Mesenchymal stem cell (in vitro differentiated cells and primary cell): ENCODE measurements at regions not wholly inside any gene's neighbourhood (a gene's known extent, or its start where the extent isn't known, plus 50 kb on each side); places are given as distances from the start of the nearest gene placed in this dataset.

Experiments
- DNase-seq: peaks from one replicate; pipeline ENCODE4 v3.0.0-alpha.2; 2013
- H2AFZ ChIP-seq: one replicate; pipeline ENCODE4 v1.6.1; 2013; ENCODE audit warnings: low read depth, mild to moderate bottlenecking, control low read depth, inconsistent platforms, low read length, moderate library complexity
- H2AK5ac ChIP-seq: 2 replicates; pipeline ENCODE4 v1.6.1; 2013; ENCODE audit warnings: low read length, moderate library complexity, mild to moderate bottlenecking, inconsistent platforms; ENCODE audit not compliant: severe bottlenecking
- H2BK120ac ChIP-seq: one replicate; pipeline ENCODE4 v1.6.1; 2013; ENCODE audit warnings: low read depth, mild to moderate bottlenecking, inconsistent platforms, low read length, moderate library complexity
- H2BK12ac ChIP-seq, 2 experiments: one replicate each; pipeline ENCODE4 v1.6.1; 2013; ENCODE audit warnings: inconsistent platforms in 2 of 2, low read length in 2 of 2, mild to moderate bottlenecking in 2 of 2, moderate library complexity in 2 of 2, control low read depth in 1 of 2
- H2BK15ac ChIP-seq: one replicate; pipeline ENCODE4 v1.6.1; 2013; ENCODE audit warnings: mild to moderate bottlenecking, low read depth, inconsistent platforms; ENCODE audit not compliant: poor library complexity, severe bottlenecking
- H2BK5ac ChIP-seq: 2 replicates; pipeline ENCODE4 v1.6.1; 2013; ENCODE audit warnings: low read depth, mild to moderate bottlenecking, low read length, control low read depth, inconsistent platforms; ENCODE audit not compliant: poor library complexity, severe bottlenecking
- H3K14ac ChIP-seq, 2 experiments: one replicate each; pipeline ENCODE4 v1.6.1; 2013; ENCODE audit warnings: inconsistent platforms in 2 of 2, low read length in 2 of 2, control low read depth in 1 of 2, mild to moderate bottlenecking in 1 of 2, moderate library complexity in 1 of 2
- H3K18ac ChIP-seq, 2 experiments: one replicate each; pipeline ENCODE4 v1.6.1; 2013; ENCODE audit warnings: inconsistent platforms in 2 of 2, low read length in 2 of 2, control low read depth in 1 of 2, low read depth in 1 of 2, mild to moderate bottlenecking in 1 of 2
- H3K23ac ChIP-seq, 2 experiments: one replicate each; pipeline ENCODE4 v1.6.1; 2013; ENCODE audit warnings: inconsistent platforms in 2 of 2, low read length in 2 of 2, mild to moderate bottlenecking in 2 of 2, moderate library complexity in 2 of 2, control low read depth in 1 of 2
- H3K27ac ChIP-seq: 2 replicates; pipeline ENCODE4 v1.5.1; 2013; ENCODE audit warnings: mild to moderate bottlenecking, moderate library complexity, low read length, control low read depth, inconsistent platforms; ENCODE audit not compliant: poor library complexity, severe bottlenecking
- H3K27me3 ChIP-seq, 2 experiments: 2 replicates each; pipeline versions ENCODE4 v1.6.1 to v1.7.0; 2013; ENCODE audit warnings: low read length in 2 of 2, mild to moderate bottlenecking in 2 of 2, moderate library complexity in 2 of 2, control low read depth in 1 of 2, inconsistent platforms in 1 of 2; ENCODE audit not compliant: control insufficient read depth in 1 of 2, insufficient read depth in 1 of 2
- H3K36me3 ChIP-seq, 2 experiments: 2 replicates each; pipeline versions ENCODE4 v1.6.1 to v1.7.0; 2013; ENCODE audit warnings: low read length in 2 of 2, control low read depth in 1 of 2, inconsistent platforms in 1 of 2, low read depth in 1 of 2, mild to moderate bottlenecking in 1 of 2; ENCODE audit not compliant: insufficient read depth in 2 of 2, control insufficient read depth in 1 of 2
- H3K4ac ChIP-seq, 2 experiments: one replicate each; pipeline ENCODE4 v1.6.1; 2013; ENCODE audit warnings: inconsistent platforms in 2 of 2, low read length in 2 of 2, mild to moderate bottlenecking in 2 of 2, moderate library complexity in 2 of 2, control low read depth in 1 of 2, low read depth in 1 of 2
- H3K4me1 ChIP-seq: 2 replicates; pipeline ENCODE4 v1.6.1; 2013; ENCODE audit warnings: low read depth, low read length, control low read depth; ENCODE audit not compliant: control insufficient read depth, insufficient read depth
- H3K4me2 ChIP-seq: 2 replicates; pipeline ENCODE4 v1.6.1; 2013; ENCODE audit warnings: low read length, mild to moderate bottlenecking, inconsistent platforms; ENCODE audit not compliant: poor library complexity, severe bottlenecking
- H3K4me3 ChIP-seq, 2 experiments: 2 replicates each; pipeline versions ENCODE4 v1.5.1 to v1.7.0; 2013; ENCODE audit warnings: low read length in 2 of 2, mild to moderate bottlenecking in 2 of 2, control low read depth in 1 of 2, low read depth in 1 of 2; ENCODE audit not compliant: insufficient read depth in 1 of 2
- H3K79me1 ChIP-seq: replicated peaks from 2 replicates; pipeline ENCODE4 v1.6.1; 2013; ENCODE audit warnings: mild to moderate bottlenecking, control low read depth, low read length, inconsistent platforms; ENCODE audit not compliant: poor library complexity, severe bottlenecking
- H3K9ac ChIP-seq: 2 replicates; pipeline ENCODE4 v1.7.0; 2013; ENCODE audit warnings: mild to moderate bottlenecking, low read length, moderate library complexity
- H3K9me3 ChIP-seq: 2 replicates; pipeline ENCODE4 v1.7.0; 2013; ENCODE audit warnings: mild to moderate bottlenecking, low read length; ENCODE audit not compliant: control insufficient read depth
- H4K8ac ChIP-seq: one replicate; pipeline ENCODE4 v1.6.1; 2013; ENCODE audit warnings: inconsistent platforms, mild to moderate bottlenecking, low read length, moderate library complexity
- H4K91ac ChIP-seq: one replicate; pipeline ENCODE4 v1.6.1; 2013; ENCODE audit warnings: mild to moderate bottlenecking, low read length, inconsistent platforms
- WGBS: methylation state at CpG from one replicate; pipeline ENCODE4 v1.1.7; 2013; ENCODE audit warnings: mixed read lengths; 5-methylcytosine and 5-hydroxymethylcytosine counted together

DNA sequence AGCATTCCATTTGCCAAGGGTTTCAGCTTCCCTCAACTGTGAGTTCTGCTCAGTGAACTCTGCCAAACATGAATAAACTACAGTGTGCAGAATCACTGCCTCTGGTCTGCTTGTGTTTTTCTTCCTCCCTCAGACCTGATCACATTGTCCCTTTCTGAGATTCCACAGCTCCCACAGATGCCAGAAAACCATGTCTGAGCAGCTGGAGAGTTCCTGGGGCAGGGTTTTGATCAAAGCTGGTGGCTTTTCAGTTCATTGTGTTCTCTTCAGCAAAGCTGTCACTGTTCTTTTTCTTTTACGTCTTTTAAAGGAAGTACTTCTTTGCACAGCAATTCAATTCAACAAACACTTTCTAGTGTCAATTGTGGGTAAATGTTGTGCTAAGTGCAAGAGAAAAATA is 555.8 kb downstream of the RBFOX1 start:
- no CpG with 5 or more reads among the region's 1 CpG for WGBS
- no peaks in the 10 kb centered on the region for H3K36me3 ChIP-seq
- no peak overlapping the region for H3K4ac ChIP-seq
- H2BK5ac ChIP-seq: no peak overlapping the region
- H2BK12ac ChIP-seq: no peak overlapping the region
- H3K9ac ChIP-seq: no peak overlapping the region
- H3K9me3 ChIP-seq: peaks cover 4% of the 10 kb centered on the region
- no peaks in the 10 kb centered on the region for H3K4me1 ChIP-seq
- no peak overlapping the region for H2BK15ac ChIP-seq
- H4K91ac ChIP-seq: no peak overlapping the region
- no peak overlapping the region for H3K18ac ChIP-seq
- H3K14ac ChIP-seq: no peak overlapping the region
- H3K27ac ChIP-seq: no peak overlapping the region
- H2AFZ ChIP-seq: no peak overlapping the region
- H3K4me2 ChIP-seq: no peak overlapping the region
- no peak for DNase-seq
- no peak overlapping the region for H3K4me3 ChIP-seq
- no peak overlapping the region for H2BK120ac ChIP-seq
- no peak overlapping the region for H4K8ac ChIP-seq
- no peaks in the 10 kb centered on the region for H3K27me3 ChIP-seq
- H3K79me1 ChIP-seq: no peaks in the 10 kb centered on the region
- H3K23ac ChIP-seq: no peak overlapping the region
- no peak overlapping the region for H2AK5ac ChIP-seq

DNA sequence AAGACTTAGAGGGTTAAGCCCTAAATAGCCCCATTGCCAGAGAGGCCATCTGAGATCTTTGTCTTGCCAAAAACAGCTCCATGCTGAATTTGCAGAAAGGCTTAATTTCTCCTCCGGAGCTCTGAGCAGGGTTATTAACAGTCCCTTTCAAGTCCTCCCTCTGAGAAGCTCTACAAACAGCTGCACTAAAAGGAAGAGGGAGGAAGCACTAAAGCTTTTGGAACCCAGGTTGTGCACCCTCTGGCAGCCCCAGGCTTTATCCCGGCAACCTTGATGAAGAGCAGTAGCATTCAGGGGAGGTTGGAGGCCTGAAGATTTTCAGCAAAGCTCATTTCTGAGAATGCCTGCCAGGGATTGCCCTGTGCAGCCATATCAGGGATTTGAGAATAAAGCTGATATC is 554.7 kb downstream of the RBFOX1 start:
- Histone ChIP-seq H3K79me1 (no peaks in the 10 kb centered on the region), H2BK12ac (no peak overlapping the region), H3K4me3 (no peak overlapping the region), H3K36me3 (no peaks in the 10 kb centered on the region), H3K27ac (no peak overlapping the region), H3K27me3 (no peaks in the 10 kb centered on the region), H3K23ac (no peak overlapping the region), H2BK15ac (no peak overlapping the region), H4K8ac (no peak overlapping the region), H2AK5ac (no peak overlapping the region), H3K4ac (no peak overlapping the region), H3K14ac (no peak overlapping the region), H3K4me2 (no peak overlapping the region), H2BK120ac (no peak overlapping the region), H3K9me3 (peaks cover 4% of the 10 kb centered on the region), H2AFZ (no peak overlapping the region), H4K91ac (no peak overlapping the region), H3K4me1 (no peaks in the 10 kb centered on the region), H3K9ac (no peak overlapping the region), H3K18ac (no peak overlapping the region), H2BK5ac (no peak overlapping the region)
- no peak for DNase-seq
- 23% methylated on average over 2 of the region's 2 CpGs for WGBS

DNA sequence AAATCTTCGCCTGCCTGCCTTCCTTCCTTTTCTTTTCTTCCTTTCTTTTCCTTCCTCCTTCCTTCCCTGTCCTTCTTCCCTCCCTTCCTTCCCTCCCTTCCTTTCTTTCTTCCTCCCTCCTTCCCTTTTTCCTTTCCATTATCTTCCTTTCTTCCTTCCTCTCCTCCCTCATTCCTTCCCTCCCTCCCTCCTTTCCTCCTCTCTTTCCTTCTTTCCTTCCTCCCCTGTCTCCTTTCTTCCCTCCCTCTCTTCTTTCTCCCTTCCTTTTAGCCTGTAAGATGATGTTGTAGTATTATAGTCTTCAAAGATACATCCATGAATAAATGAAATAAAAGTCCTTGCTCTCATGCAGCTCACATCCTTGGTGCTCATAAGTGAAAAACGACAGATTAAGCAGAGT is 539.3 kb downstream of the RBFOX1 start:
- Histone ChIP-seq H2AK5ac (no peak overlapping the region), H2BK12ac (no peak overlapping the region), H3K79me1 (no peaks in the 10 kb centered on the region), H3K9me3 (peaks cover 4% of the 10 kb centered on the region), H3K14ac (no peak overlapping the region), H3K4ac (no peak overlapping the region), H3K27ac (no peak overlapping the region), H4K91ac (no peak overlapping the region), H4K8ac (no peak overlapping the region), H2BK5ac (no peak overlapping the region), H2AFZ (no peak overlapping the region), H3K9ac (no peak overlapping the region), H3K4me3 (no peak overlapping the region), H3K4me2 (no peak overlapping the region), H3K18ac (no peak overlapping the region), H3K36me3 (no peaks in the 10 kb centered on the region), H2BK120ac (no peak overlapping the region), H3K4me1 (no peaks in the 10 kb centered on the region), H3K27me3 (no peaks in the 10 kb centered on the region), H3K23ac (no peak overlapping the region), H2BK15ac (no peak overlapping the region)
- DNase-seq: no peak
- 61% methylated on average over 2 of the region's 2 CpGs for WGBS

DNA sequence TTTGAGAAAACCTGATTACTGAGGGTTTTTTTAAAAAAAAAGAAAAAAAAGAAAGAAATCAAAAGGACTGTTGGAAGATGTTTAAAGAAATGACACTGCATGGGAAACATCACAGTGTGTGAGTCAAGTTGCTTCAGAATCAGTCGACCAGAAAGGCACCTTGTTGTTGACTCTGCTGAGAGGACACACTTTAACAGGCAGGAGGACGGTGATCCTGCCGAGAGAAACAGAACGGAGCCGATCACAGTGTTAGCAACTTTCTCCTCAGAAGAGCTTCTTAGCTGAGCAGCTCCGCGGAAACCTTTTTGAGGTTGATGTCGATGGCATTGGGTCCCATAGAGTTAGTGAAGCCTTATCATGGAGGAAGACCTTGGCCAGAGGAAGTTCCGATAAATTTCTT is 538.7 kb downstream of the RBFOX1 start:
- Histone ChIP-seq H3K27me3 (no peaks in the 10 kb centered on the region), H2BK12ac (no peak overlapping the region), H2AFZ (no peak overlapping the region), H3K23ac (no peak overlapping the region), H3K4me2 (no peak overlapping the region), H2BK120ac (no peak overlapping the region), H3K4me1 (no peaks in the 10 kb centered on the region), H4K8ac (no peak overlapping the region), H3K18ac (no peak overlapping the region), H2BK5ac (no peak overlapping the region), H3K27ac (no peak overlapping the region), H3K79me1 (no peaks in the 10 kb centered on the region), H3K9me3 (peaks cover 4% of the 10 kb centered on the region), H2BK15ac (no peak overlapping the region), H3K14ac (no peak overlapping the region), H3K9ac (no peak overlapping the region), H3K4ac (no peak overlapping the region), H4K91ac (no peak overlapping the region), H3K36me3 (no peaks in the 10 kb centered on the region), H3K4me3 (no peak overlapping the region), H2AK5ac (no peak overlapping the region)
- WGBS: 79% methylated on average over 9 of the region's 9 CpGs
- no peak for DNase-seq
